ENCODE measurements at regions not wholly inside any gene's neighbourhood (a gene's known extent, or its start where the extent isn't known, plus 50 kb on each side); places are given as distances from the start of the nearest gene placed in this dataset.
"Not testable (repeated sequence)": the region's sequence is repeated elsewhere in the genome, so short reads cannot be mapped to it uniquely, and the experiment has no call there.

DNA sequence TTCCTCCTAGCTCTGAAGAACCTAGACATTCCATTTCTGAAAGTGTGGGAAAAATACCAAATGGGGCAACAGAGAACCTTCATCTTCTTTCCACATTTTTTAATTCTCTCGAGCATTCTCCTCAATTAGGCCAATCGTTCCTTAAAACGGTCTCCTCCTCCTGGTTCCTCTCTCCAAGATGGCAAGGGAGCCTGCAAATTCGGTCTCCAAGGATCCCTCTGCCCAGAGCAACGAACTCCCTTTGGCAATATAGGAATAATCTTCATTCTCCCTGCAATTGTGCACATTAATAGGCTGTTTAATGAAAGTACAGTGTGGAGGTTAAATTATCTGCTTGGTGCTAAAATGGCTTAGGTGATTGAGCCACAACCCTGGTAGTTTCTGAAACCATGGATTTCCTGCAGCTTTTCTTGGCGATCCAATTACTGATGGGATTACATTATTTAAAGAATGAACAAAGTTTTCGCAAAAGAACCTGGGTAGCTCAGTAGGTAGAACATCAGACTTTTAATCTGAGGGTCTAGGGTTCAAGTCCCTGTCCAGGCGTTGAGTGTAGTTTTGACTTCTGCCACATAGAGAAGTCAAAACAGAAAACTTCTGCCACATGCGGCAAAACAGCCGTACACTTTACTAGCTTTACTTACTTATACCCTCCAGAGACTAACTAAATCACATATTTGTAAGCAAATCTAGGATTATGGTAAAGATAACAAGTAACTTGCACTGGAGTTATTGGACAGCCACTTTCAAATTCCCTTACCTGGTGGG is 102.9 kb upstream of the ZNF184 start:
- no peak for DNase-seq

DNA sequence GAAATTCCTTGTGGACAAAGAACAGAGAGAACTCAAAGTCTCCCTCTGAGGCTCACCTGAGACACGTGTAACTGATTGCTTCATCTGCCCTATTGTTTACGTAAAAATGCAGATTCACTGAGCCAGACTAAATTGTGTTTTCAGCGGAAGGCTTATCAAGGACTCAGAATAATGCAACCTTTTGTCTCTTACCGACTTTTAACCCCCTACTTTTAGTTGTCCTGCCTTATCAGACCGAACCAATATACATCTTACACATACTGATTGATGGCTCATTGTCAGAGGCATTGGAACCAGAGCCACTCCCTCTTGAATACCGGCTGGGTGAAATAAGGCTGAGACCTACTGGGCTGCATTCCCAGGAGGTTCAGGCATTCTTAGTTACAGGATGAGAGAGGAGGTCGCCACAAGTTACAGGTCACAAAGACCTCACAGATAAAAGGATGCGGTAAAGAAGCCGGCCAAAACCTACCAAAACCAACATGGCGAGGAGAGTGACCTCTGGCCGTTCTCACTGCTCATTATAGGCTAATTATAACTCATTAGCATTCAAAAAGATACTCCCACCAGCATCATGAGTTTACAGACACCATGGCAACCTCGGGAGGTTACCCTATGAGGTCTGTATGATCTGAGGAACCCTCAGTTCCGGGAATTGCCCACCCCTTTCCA is 95.5 kb upstream of the ZNF184 start:
- no peak for DNase-seq

DNA sequence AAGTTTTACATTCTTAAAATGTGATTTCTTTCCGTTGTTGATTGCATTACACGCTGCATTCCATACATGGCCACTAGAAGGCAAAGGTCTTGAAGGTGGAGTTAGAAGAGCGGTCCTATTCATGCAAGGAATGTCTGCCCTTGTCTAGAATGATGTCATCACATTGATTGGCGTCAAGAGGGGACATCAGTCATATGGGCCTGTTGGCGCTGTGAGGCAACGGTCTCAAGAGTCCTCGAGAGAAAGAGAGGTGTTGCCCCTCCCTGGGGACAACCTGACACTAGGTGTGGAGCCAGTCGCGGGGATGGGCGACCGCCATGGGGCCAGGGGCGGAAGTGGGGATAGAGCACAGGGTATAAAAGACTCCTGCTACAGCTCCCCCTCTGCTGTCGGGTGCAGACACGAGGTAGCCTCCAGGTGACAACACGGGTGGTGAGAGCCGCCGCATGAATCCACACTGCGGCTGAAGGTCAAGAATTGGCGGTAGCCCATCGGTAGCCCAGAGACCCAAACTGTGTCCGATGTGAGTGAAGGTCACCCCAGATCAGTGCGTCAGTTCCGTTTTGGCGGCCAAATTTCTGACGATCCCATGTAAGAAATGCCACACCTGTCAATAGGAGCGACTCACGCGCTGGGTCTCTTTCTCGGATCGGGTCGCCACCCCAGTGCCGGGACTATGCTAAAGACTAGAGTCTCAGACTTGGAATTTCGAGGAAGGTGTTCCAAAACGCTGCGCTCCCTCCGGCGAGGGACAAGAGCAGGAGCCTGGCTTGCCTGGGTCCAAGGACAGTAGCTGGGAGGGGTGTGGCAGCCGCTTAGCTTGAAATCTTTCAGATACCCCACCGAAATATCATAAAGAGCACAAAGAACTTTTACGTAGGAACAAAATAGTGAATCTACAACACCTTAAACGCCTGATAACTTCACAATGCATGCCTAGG is 93.2 kb upstream of the ZNF184 start:
- no peak for DNase-seq

DNA sequence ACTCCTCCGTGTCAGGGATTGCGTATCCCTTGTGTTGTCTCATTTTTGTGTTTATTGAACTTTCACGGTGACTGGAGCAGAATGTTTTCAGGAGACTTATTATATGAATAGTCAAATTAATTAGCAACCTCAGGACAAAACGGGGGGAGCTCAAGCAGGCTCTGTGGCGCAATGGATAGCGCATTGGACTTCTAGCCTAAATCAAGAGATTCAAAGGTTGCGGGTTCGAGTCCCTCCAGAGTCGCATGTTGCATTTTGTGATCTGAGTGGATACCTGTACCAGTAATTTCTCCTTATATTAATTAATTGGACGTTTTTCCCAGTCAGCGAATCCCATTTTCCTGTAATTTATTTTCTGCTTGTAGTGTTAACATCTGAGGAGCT is 89.1 kb upstream of the ZNF184 start:
- DNase-seq = no peak

DNA sequence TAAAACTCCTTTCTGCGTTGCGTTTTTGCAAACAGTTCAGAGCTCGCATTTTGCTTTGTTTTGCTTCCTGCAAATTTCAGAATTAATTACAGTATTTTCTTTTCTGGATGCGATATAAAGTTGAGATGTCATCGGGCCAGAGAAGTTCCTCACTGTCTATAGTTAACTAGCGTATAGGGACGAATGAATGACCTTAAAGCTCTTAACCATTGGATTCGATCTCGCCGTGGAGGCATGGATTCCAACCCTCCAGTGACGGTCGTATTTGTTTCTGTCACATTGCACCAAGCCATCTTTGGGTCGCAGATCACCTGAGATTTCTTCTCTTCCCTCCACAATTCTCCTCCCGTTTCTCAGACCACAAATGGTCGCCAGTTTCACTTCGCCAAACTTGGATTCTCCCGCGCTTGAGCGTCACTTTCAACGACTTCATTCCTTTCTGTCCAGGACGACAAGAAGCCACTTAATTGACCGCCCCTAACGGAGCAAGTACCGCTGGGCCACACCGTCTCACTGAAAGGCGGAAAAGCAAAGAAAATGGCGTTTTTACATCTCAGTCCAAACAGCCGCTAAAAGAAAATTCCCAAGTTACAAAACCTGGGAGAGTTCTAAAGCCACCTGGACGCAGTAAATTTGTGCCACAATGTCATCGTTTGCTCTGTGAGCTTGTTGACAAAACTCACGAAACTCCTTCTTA is 85.3 kb upstream of the ZNF184 start:
- DNase-seq = no peak

DNA sequence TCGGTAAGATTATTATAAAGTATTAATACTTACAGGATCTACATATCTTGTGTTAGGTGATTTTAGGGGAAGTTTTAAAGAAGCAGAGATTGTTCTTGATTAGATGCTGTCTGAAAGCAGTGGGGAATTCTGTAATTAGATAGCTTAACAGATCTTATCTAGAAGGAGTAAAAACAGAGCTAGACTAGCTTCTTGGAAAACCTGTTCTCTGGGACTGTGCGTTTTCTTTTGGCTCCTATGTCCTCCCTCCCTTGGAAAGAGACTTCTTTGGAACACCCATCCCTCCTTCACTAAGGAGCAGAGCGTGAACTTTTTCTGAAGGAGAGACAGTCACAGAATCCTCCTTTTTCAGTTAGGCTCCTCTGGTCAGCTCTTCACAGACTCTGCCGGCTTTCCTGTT is 83.5 kb upstream of the ZNF184 start:
- DNase-seq = no peak

DNA sequence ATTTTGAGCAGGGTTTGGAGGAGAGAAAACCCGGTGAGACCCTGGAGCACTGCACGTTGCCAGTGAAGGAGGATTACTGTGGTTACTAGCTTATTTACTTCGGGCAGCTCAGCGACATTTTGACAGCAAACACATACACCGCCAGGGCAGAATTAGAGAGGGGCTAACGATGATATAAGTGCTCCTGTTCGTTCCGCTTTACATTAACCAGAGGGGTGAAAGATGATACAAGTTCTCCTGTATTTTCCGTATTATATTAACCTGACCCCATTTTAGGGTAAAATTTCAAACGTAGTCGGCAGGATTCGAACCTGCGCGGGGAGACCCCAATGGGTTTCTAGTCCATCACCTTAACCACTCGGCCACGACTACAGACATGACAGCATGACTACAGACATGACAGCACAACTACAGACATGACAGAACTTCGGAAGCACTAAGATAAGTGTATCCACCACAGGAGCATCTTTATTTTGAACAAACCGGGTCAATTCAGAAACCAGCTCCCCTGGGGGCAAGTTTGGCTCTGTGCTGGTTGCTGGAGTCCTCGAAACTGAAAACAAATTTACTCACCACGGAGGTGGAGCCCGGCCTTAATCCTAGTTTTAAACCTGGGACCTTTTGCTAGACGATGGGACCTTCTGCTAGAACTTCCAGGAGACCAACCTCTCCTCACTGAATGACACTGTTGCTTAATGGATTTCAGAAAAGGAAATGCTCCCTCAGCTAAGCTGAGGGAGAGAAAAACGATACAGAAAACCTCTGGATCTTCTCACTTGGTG is 80.4 kb upstream of the ZNF184 start:
- peak; percentile 55 to 62 for DNase-seq

DNA sequence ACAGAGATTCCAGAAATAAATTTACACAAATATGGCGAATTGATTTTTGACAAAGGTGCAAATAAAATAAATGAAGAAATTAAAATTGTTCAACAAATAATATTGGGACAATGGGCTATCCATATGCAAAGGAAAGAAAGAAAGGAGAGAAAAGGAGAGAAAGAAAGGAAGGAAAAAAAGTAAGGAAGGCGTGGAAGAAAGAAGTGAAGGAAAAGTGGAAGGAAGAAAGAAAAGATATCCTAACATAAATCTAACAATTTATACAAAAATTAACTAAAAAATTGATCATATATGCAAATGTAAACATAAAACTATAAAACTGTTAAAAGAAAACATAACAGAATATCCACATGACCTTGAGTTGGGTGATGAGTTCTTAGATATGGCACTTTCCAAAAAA is 78.7 kb upstream of the ZNF184 start:
- DNase-seq = no peak

DNA sequence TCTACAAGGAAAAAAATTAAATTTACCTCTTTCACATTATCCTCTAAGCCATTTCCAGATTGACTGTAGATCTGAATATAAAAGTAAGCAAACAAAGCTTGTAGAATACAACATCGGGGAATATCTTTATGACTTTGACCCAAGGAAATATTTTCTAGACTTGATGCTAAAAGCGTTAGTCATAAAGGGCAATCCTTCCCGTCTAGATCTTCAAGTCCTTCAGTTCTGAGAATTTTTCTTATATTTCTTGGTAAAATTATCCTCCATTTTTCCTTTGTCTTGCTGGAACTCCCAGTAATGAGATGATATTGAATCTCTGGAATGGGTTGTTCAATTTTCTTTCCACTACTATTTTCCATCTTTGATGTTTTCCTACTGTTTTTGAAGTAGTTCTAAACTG is 77.8 kb upstream of the ZNF184 start:
- no peak for DNase-seq

DNA sequence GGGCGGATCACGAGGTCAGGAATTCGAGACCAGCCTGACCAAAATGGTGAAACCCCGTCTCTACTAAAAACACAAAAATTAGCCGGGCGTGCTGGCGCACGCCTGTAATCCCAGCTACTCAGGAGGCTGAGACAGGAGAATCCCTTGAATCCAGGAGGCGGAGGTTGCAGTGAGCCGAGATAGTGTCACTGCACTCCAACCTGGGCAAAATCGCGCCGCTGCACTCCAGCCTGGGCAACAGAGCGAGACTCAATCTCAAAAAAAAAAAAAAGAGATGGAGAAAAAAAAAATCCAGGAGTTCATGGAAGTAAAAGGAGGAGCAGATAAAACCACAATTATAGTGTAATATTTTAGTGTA is 76.3 kb upstream of the ZNF184 start:
- not testable (repeated sequence) for DNase-seq

DNA sequence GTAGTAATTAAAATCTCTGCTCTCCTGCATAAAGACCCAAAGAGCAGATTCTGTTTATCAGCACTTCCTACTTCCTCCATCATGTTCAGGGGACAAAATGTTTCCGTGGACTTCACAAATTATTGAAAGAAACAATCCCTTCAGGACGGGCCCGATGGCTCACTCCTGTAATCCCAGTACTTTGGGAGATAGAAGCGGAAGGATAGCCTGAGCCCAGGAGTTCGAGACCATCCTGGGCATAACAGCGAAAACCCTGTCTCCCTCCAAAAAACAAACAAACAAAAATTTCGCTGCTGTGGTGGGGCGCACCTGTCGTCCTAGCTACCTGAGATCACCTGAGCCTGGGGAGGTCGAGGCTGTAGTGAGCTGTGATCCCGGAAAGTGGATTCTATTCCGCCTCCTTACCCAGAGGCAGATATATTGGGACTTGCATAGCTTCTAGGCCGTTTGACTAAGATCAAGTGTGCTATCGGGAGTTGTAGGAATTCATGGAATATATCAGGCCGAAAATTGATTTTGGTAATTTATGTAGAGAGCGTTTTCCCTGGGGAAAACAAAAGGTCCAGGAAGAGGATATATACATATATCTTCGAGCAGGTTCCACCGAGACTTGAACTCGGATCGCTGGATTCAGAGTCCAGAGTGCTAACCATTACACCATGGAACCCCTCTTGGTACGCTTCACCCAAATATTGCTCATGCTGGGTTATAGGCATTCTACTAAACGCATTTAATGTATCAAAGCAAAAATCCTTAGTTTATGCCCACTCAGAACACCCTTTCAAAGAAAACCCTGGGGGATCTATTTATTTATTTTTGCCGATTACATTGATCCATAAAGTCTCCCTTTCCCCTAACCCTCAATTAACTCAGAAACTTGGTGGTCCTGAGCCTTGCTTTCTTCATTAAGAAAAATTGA is 74.5 kb upstream of the ZNF184 start:
- peak; percentile 49 to 56 for DNase-seq

DNA sequence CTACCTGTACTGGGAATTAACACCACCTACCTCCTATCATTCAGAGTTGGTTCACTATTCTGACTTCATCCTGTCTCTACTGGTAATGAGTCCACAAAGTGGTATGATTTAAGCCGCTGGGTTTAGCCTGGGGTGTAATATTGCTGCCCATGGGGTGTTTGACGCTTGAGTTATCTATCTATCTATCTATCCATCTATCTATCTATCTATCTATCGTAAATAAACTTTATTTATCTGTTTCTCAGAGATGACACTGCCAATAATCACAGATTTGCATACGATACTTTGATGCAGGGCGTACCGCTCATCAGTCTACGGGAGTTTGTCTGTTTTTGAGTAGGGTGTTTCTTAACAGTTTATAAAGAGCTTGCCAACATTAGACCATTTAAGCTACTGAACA is 73.6 kb upstream of the ZNF184 start:
- no peak for DNase-seq

DNA sequence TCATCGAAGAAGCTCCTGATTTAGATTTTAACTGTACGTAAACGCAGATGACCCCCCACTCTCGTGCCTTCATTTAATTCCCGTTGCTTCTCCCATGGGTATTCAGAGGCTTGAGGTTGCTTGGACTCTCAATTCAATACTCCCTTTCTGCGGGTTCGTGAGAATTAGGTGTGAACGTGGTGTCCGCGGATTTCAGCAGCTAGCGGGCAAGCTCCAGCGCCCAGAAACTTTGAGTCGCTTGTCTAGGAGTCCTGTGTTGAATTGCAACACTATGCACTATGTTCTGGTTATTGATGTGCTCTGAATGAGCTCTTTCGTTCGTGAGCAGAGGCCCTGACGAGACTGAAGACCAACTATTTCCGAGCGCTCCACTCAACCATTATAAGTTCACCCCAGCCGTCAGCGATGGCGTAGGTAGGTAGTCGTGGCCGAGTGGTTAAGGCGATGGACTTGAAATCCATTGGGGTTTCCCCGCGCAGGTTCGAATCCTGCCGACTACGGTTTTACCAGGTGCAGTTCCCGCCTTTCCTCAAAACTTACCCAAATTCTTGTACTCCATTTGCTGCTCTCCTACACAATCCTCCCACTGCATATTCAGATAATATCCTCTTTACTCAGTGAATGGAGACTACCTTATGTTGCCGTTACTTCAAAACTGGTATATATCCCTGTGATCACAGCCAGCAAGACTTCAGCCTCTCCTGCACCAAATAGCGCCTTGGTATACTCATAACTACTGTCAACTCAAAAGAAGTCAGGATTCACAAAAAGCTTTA is 72.6 kb upstream of the ZNF184 start:
- peak; percentile 63 to 71 for DNase-seq

DNA sequence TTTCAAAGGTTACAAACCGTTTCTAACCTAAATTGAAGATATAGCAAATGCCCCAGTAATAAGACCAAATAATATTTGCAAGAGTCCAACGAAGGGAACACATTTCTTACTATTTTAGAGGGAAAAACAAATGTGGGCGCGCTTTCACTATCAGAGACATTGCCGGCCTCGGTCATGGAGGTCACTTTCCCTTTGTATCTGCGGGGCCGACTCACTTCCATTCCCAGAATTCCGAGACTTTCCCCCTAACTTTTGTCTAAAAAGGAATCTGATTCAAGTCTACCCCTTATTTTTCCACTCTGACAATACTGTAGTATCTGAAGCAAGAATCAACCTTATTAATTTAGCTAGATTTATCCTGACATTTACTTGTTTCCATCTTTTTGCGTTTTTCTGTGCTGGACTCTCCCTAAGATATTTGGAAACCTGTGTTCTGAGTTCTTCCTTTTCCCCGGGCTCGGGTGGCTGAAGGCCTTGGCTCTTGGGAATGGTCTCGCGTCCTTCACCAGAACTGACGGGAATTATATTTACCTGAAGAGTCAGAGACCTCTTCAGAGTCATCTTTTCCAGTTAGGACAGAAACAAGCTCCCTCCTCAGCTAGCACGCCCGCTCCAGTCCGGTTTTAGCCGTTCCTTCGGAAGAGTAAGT is 71.8 kb upstream of the ZNF184 start:
- no peak for DNase-seq

DNA sequence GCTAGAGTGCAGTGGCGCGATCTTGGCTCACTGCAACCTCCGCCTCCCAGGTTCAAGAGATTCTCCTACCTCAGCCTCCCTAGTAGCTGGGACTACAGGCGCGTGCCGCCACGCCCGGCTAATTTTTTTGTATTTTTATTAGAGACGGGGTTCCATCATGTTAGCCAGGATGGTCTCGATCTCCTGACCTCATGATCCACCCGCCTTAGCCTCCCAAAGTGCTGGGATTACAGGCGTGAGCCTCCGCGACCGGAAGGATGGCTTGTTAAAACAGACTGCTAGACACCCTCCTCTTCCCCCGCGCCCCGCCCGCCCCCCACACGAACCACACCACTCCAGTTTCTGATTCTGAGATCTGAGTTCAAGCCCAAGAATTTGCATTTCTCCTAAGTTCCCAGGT is 71.2 kb upstream of the ZNF184 start:
- not testable (repeated sequence) for DNase-seq

DNA sequence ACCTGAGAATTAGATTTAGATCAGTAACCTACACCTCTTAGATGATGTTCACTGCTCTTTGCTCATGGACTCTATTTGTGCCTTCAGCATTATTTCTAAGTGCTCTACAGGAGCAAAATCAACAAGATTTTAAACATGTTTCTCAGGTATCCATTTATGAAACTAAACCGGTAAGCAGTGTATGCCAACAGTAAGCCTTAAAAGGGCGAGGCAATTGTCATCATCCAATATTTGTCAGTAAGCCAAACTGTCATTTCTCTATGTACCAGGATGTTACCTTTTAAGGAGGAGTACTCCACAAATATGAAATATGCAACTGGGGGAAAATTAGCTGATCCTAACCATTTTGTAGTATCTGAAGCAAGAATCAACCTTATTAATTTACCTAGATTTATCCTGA is 69.6 kb upstream of the ZNF184 start:
- DNase-seq = no peak

DNA sequence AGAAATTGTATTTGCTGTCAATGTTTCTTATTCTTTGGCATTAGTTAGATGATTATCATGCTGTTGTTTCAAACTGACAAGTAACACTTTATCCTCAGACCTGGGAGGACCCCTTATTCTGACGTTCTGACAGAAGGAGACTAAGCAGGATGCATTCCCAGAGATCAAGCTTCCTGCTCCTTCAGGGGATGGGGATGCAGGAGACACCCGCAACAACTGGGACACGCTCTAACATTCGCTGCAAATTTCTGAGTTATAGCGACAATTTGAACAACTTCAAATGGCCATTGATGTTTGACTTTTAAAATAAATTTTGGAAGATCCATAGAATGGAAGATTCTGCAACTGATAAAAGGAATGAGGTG is 69.0 kb upstream of the ZNF184 start:
- no peak for DNase-seq

DNA sequence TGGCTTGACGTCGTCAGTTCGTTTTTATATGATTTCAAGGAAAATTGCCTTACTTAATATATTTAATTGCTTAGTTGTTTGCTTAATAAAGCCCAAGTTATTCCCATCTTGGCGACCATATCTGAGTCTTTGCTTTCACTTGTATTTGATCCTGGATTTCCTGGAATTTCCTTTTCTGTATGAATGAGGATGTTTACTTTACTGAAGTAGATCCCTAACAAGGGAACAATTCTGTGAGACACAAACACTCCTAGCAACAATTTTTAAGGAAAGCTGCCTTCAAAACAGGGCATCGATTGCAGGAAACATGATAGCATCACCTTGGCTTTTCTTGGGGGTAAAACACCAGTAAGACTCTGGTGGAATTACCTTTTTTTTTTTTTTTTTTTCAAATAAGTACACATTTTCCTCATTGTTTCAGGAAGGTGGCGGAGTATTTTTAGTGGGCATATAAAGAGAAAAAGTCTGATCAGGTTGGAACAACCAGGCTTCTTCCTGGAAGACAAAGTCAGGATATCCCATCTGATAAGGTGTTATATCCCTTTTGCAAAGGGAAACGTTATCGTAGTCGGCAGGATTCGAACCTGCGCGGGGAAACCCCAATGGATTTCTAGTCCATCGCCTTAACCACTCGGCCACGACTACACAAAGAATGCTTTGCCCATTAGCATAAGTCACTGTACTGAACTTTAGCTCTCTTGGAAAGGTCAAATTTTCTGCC is 68.5 kb upstream of the ZNF184 start:
- DNase-seq = peak; percentile 34 to 48

DNA sequence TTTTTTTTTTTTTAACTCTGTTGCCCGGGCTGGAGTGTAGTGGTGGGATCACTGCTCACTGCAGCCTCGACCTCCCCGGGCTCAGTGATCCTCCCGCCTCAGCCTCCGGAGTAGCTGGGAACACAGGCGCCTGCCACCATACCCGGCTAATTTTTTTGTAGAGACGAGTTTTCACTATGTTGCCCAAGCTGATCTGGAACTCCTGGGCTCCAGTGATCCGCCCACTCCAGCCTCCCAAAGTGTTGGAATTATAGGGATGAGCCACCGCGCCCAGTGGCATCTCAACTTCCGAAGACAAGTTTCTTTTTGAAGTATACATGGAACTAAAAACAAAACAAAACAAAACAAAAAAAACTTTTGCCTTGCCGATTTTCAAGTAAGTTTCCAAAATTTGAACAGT is 66.6 kb upstream of the ZNF184 start:
- no peak for DNase-seq

Data from activated CD4-positive, alpha-beta T cell treated with anti-CD3 and anti-CD28 coated beads, Interleukin-2, amount 50 U/mL, for 48 hours (primary cell).